ENCODE measurements at regions not wholly inside any gene's neighbourhood (a gene's known extent, or its start where the extent isn't known, plus 50 kb on each side); places are given as distances from the start of the nearest gene placed in this dataset.
A peak's percentile ranks its signal among the peaks of the same experiment; 100 is the strongest.

DNA sequence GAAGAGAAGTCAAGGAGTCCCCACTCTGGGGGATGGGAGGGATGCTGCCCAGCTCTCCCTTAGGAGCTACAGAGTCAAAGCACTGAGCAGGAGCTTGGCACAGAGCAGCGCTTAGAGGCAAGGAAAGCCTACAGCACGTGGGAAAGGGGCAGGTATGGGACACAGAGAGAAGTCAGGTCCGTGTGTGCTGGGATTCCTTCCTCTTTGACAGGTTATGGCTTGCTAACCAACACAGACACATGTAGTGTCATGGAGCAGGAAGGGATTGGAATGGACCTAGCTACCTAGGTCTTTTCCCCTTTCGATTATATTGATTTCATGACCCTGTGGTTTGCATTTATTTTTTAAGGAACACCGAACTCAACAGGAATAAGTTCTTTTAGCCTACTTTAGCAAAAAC, 208.5 kb upstream of the TUT7 start:
- DNase-seq: no peak

DNA sequence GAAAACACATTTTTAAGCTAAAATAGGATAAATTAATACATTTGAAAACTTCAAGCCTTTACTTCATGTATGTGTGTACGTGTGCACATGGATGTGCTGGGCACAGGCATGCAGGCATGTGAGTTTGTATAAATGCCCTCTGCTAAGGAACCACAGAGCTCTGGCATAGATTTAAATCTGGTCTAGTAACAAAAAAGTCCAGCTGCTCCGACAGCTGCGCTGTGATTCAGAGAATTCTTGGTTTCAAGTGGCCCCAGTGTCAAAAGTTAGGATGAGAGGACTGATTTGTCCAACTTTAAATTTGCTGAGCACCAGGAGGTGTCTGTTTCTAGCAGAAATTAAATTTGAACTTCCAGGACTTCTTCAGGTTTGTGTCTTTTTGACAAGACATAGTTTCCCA, 203.7 kb upstream of the TUT7 start:
- no peak for DNase-seq

DNA sequence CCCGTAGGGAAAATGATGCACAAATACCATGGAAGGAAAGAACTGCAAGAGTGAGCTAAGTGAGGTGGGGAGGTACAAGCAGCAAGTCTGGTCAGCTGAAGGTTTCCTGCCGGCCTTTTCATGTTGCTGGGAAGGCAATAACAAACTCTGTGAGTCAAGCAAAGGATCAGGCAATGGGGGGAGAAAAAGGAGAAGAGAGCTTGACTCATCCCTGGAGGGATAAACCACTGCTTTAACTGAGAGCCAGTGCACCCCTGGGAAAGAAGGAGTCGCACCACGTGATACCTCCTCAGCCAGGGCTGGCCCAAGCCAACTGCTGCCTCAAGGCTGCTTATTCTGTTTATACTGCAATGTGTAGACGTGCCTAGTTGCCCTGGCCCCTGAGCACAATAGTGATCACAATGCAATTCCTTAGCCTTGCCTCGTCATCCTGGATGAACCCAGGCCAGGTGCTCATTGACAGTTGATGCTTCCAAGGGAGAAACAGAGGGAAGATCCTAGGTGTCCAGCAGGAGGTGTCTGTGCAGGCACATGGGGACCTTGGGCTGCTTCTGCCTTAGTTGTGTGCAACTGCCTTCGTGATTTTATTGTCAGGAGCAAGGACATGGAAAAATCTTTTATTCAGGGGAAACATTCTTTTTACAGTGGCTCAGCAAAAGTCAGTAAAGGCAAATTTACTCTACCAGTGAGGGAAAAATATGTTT, 203.0 kb upstream of the TUT7 start:
- no peak for DNase-seq

DNA sequence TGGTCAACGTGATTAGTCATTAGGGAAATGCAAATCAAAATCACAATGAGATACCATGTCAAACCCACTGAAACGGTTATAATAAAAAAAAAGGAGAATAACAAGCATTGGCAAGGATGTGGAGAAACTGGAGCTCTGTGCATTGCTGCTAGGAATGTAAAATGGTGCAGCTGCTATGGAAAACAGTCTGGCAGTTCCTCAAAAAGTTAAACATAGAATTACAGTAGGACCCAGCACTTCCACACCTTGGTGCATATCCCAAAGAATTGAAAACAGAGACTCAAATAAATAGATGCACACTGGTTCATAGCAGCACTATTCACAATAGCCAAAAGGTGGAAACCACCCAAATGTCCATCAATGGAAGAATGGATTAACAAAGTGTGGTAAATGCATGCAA, 201.5 kb upstream of the TUT7 start:
- no peak for DNase-seq

DNA sequence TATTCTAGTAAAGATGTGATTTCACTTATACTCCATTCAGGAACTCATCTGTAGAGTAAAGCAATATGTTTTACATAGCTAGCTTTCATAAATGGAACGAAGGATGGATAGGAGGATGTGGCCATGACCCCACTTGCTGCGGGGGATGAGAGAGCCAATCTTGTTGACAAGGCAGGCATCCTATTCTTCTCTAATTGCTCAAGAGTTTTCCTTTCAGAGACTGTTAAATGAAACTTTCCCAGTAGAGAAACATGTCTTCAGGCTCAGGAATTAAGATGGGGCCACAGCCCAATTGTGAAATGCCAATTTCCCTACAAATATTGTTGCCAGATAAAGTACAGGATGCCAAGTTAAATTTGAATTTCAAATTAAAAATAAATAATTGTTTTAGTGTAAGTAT, 196.2 kb upstream of the TUT7 start:
- DNase-seq: no peak

DNA sequence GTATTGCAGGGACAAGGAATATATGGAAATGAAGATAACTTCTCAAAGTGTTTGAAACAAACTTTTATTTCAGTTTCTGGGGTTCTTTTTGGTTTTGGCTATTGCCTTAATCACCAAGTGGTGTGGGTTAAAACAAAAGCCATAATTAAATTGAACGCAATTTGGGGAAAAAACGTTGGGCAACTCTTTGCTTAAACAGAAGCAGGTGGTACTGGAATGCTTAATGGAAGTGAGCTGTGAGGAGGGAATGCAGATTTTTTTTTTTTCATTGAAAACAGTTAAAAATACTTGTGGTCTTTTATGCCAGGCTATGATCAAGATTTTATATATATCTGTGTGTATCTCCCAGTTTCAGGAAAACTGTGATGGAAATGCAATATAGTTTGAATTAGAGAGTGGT, 195.7 kb upstream of the TUT7 start:
- no peak for DNase-seq

DNA sequence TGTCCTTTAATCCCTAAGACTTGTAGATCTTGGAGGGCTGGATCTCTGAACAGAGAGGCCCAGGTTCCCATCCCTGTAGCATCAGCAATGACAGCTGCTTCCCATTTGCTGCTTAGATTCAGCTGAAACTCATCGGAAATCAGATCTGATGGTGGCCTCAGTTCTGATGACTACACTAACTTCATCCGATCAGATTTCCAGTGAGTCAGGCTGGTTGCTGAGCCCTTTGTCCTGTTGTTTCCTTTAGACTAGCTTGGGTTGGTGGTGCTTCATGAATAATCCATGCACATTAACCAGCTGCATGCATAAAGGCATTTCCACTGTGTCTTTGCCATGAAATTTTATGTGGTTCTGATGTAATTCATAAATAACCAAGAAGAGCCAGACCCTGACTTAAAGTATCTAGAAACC, 195.2 kb upstream of the TUT7 start:
- no peak for DNase-seq

DNA sequence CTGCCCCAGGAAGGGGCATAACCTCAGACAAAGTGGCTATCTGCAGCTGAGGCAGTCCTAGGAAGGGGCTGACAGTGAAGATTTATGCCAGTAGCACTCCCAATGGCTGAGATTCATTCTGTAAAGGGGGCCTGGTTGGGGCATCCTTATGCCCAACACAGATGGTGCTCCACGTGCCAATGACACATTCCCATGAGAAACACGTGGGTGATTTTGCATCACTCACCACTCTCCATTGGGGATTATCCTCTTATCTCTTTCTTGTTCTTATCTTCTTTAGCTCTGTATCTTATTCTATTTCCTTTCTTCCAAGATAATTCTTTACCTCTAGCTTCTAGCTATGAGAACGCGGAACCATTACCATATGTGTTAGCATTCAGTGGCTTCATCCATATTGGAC, 194.0 kb upstream of the TUT7 start:
- DNase-seq: no peak

DNA sequence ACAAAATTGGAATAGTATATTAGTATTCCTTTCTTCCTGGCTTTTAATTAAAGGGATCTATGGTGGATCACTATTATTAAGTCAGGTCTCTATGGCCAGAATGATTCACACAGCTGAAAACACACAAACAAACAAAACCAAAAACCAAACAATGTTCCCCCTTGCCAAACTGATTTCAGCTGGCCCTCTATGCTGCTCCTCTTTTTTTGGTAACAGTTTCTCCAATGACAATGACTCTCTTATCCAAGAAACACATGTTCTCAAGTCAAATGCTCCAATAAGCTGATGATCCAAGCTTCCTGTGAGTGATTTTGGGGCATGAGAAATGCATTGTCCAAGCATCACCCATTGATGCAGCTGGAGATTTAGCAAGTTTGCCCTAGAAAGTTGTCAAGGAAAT, 193.4 kb upstream of the TUT7 start:
- no peak for DNase-seq

DNA sequence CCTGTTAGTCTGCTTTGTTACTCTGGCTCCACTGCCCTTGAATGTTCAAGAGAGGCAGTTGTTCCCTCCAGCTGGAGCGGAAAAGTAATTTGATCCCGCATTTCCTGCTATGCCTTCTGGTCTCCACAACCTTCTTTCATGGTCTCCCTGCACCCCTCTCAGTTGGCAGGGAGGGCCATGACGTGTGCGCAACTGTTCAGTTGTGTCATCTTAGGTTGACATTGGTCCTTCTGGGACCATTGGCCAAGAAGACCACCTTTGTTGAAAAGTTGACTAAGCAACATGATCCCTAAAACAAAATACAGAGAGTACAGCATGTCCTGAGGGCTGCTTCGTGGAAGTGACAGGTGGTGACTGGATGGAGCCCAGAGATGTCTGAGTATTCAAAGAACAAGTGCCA, 192.5 kb upstream of the TUT7 start:
- peak; percentile 71 for DNase-seq

DNA sequence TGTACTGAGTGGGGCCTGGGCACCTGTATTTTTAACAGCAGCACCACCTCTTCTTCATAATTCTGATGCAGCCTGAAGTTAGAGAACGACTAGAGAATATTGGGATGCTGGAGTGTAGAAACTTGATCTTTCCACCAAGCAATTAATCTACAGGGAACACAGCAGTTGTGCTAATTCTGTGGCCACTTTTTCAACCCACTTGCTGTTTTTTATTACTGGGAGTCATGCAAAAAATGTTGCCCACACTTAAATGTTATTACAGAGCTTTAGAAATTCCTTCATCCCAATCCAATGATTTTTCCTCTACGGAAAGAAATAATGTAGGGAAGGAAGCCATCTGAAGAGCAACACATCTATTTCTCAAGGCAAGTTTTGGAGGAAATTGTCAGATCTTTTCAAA, 190.9 kb upstream of the TUT7 start:
- DNase-seq: no peak

DNA sequence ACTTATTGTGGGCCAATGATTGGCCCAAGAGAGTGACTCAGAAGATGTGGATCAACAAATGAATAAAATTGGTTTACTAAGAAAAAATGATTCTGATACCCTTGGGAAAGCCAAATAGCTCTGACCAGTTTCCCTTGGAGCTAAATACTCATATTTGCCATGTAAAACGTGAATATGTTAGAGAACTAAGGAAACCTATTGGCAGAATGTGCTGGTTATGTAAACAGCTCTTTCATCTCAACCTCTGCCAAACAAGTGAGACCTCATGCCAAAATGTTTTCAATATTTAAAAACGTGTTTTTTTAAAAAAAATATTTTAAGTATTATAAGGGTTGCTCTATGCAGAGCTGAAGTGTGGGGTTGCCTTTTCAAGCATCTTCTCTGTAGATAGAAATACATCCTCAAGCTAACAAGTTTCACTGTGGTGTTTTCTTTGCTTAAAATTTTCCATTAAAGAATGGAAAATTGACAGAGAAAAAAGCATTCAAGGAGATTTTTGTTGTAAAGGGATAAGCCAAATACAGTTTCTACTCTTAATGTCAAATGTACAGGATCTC, 186.9 kb upstream of the TUT7 start:
- DNase-seq: no peak

DNA sequence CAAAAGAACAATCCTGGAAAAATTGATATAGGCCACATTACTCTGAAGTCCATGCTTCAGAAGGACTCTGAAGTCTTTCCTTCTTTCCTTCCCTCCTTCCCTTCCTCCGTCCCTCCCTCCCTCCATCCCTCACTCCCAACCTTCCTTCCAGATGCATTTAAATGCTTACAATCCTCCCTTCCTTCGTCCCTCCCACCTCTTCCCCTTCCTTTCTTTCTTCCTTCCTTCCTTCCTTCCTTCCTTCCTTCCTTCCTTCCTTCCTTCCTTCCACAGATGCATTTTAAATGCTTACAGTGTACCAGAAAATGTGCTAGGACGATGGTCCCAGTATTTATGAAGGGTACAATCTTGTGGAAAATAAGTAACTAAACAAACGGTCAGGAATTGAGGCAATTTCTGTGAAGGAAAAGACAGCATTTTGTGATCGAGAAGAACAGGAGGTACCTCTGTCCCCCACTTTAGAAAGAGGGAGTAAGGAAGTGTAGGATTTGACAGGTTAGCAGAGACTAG, 181.3 kb upstream of the TUT7 start:
- no peak for DNase-seq

DNA sequence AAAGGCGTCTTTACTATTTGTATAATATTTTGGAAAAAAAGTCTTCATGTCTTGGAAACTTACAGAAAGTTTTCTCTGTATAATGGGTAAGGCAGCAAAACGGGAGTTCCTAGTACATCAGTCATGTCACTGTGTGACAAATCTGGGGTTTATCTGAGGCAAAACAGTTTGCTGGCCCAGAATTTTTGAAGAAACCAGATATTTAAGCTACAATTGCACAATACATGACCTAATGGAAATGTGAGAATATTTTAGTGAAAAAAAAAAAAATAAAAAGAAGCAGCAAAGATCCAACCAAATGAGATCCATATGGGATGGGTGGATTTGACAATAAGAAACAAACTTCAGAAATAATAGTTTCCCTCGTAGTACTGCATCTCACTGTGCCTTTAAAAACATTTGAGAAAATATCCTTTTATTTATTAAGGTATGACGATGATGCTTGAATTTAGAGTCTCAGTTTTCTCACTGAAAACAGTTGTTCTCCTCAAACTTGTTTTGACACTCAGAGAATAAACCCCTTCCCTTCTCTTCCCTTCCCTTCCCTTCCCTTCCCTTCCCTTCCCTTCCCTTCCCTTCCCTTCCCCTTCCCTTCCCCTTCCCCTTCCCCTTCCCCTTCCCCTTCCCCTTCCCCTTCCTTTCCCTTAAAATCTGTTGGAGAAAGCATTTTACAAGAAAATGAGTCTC, 180.5 kb upstream of the TUT7 start:
- DNase-seq: peak; percentile 75

DNA sequence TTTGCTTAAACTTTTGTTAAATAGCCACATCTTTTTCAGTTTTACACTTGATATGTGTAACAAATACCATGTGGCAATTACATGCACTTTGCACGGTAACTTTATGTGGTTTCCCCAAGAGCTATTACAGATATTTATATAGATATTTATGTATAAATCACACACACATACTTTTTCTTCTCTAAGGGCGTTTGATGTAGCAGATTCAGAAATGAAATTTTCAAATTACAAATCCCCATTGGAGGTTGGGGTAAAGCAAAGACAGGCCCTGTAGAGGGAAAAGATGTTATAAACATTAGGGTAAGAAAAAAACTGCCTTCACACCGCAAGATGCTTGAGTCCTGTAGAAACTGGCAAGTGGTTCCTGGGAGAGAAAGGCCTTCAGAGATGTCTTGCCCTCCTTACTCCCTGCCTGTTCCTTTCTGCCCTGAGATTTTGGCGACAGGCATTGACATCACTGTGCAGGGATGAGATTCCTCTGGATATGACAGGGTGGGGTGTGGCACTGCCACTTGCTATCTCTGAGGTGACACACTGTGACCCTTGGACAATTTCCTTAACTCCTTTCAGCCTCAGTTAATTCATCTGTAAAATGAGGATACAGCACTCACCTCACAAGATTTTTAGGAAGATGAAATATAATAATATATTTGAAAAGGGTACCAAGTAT, 177.9 kb upstream of the TUT7 start:
- no peak for DNase-seq

DNA sequence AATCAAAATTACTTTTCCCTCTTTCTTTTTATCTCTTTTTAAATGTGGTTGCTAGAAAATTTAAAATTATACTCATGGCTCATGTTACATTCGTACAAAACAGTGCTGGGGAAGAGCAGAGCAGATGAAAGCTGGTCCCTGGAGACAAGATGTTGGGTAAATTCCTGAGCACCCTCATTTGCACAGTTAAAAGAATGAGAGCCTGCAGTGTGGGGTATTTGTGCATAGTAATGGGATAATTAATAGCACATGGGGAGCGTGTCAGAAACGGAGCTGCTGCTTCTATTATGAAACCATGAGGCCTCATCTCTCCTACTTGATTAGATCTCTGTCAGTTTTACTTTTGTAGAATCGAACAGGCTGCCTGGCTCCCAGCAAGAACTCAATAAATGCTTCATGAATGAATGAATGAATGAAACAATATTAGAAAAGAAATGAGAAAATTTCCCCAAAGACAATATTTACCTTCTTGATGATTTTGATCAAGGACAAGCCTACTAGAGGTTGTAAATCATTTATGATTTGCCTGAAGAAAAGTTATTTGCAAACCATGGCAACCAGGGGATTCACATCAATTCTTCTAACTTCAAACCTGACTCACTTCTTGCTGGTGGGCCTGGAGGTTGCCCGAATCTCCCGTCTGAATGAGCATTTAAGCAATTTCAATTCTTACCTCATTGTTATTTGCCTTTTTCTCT, 177.2 kb upstream of the TUT7 start:
- DNase-seq: no peak

DNA sequence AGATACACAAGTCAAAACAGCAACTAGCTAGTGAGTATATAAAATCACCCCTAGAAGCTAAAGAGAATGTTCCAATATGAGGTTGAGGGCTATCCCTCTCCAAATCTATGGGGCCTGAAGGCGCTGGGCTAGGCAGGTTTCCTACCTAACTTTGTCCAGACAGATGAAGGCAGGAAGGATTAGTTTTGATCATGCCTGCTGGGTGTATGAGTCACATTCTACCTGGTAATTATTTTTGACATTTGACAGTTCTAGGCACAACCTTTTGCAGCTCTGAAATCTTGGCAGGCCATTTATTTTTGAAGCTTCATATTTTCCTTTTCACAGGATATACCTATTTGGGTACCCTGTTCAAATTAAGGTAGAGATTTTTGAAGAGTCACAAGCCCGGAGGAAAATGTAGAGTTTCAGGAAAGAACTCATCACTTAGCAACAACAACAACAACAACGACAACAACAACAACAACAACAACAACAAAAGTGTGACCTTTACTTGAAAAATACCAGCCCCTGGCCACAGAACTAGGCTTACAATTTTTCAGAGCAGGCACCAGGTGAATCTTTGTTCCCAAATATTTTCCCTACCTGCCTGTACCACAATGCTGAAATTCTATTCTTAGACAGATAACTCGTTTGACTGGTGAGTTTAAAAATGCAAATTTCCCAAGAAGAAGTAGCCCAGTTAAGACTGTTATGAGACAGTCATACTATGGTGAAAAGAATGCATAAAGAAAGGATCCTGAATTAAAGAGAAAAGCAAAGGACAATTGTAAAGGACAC, 175.5 kb upstream of the TUT7 start:
- DNase-seq: no peak

DNA sequence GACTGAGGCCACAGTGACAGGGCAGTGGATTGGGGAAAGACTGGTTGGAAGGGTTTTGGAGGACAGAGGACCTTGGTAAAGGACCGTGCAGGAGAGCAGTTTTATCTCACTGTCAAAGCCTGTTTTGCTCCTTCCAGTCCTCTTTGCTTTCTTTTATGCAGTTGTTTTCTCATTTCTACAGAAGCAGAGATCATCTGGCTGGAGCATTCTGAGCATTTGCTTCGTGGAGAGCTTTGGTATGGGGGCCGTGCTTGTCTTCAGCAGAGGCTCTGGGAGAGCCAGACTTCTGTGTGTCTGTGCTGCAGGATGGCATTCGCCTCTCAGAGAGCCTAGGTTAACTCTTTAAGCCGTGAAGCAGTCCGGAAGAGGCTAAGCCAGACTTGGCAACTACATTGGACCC, 171.8 kb upstream of the TUT7 start:
- DNase-seq: no peak

DNA sequence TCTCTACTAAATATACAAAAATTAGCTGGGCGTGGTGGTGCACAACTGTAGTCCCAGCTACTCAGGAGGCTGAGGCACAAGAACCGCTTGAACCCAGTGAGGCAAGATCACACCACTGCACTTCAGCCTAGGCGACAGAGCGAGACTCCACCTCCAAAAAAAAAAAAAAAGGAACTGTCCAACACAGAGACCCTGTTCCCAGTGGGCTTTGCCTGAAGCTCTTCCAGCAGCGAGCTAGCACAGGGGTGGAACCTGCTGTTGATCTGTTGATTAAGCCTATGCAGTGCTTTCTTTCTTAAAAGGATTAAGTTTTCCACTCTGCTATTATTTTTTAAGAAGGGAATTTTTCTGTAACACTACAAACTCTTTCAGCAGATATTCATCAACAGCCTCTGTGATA, 171.0 kb upstream of the TUT7 start:
- no peak for DNase-seq

DNA sequence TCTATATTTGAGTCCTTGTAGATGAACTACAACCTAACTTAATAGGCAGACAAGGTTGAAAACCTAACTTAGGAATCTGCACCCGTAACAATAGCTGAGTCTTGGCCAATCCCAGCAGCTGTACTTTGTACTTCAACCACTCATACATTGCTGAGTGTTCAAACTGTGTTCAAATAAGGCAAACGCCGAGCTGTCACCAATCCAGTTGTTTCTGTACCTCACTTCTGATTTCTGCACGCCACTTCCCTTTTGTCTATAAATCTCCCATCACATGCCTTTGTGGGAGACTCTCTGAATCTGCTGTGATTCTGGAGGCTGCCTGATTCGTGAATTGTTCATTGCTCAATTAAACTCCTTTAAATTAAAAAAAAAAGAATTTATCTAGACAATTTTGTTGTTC, 167.8 kb upstream of the TUT7 start:
- no peak for DNase-seq

DNA sequence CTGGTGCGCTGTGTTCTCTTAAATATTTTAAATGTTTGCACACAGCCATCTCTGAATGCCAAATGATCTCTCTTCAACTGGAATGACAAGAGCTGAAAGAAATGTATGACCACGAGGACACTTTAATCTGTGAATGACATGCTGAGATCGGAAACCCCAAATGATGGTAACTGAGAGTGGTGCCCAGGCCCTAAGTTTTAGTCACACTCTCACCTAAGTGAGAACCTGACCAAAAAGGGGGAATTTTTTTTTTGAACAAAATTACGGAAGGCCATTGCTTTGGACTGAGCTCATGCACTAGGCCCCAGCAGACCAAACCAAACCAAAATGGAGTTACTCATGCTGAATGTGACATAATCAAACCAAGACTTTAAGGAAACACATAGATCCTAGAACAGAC, 167.1 kb upstream of the TUT7 start:
- no peak for DNase-seq

DNA sequence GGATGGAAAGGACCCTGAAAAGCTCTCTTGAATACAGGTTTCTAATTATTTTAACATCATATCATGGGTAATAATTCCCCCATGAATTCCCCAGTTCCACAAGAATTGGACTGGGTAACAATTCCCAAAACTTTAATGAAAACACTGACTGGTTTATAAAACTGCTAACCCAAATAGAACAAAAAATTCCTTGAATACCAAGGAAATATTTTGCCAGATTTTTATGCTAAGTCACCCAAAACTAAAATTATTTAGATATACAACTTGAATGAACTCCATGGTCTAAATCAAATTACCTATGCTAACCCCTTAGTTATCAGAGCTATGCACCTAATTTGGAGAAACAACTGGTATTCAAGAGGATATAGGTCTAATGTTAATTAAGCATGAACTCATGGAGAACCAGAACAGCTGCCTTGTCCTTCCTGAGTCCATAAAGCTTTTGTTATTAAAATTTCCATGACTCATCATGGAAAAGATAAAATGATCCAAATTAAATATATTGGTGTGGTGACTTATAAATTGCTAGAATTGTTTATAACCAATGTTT, 164.9 kb upstream of the TUT7 start:
- no peak for DNase-seq
